HepG2 (cell line): ENCODE measurements at regions not wholly inside any gene's neighbourhood (a gene's known extent, or its start where the extent isn't known, plus 50 kb on each side); places are given as distances from the start of the nearest gene placed in this dataset.

Experiments
- ATAC-seq: fragments of 200-7000 bp; cut with Tn5 transposase; 3 replicates; pipeline ENCODE4 v1.9.1; 2020; ENCODE audit warnings: mild to moderate bottlenecking, moderate library complexity
- BruUV-seq: library from RNA; stranded (reverse); fragments of 400-500 nt; replicated peaks from 2 replicates; lab custom pipeline; 2021; lab: Mats Ljungman, UMichigan
- CTCF ChIA-PET: fragments of 300-600 bp; formaldehyde crosslinking; extraction: SDS; loops from one replicate; lab custom pipeline; 2021; ENCODE audit warnings: low total read pairs, inconsistent platforms, low intra/inter-chr PET ratio; lab: Yijun Ruan, JAX
- POLR2A ChIA-PET: fragments of 350-600 bp; sonication (Branson Sonifier 250); formaldehyde crosslinking; loops from one replicate; lab custom pipeline; 2020; ENCODE audit warnings: antibody characterized with exemption, inconsistent platforms; lab: Yijun Ruan, JAX
- DNase-seq: peaks from one replicate; pipeline ENCODE4 v3.0.0-alpha.2; 2015; ENCODE audit warnings: low spot score
- FAIRE-seq: peaks from 3 replicates; lab custom pipeline; 2011; peaks lifted over from hg19 to GRCh38; lab: Jason Lieb, UNC
- H2AFZ ChIP-seq: one replicate; pipeline ENCODE4 v1.6.1; 2011; ENCODE audit warnings: low read length, inconsistent platforms
- H3K27ac ChIP-seq: fragments of 300-600 bp; 3 replicates; pipeline ENCODE4 v1.8.0; 2011; ENCODE audit warnings: mixed run types, mild to moderate bottlenecking, mixed read lengths, low read length, inconsistent platforms; ENCODE audit not compliant: insufficient read depth; ENCODE audit errors: extremely low read length
- H3K27me3 ChIP-seq, 2 experiments: fragments of 200-600 bp in 1 of 2; 2 replicates in 1 of 2; 3 replicates in 1 of 2; pipeline versions ENCODE4 v1.6.0 to v1.8.0; 2011; ENCODE audit warnings: low read length in 2 of 2, mild to moderate bottlenecking in 2 of 2, moderate library complexity in 2 of 2, inconsistent platforms in 1 of 2; ENCODE audit not compliant: insufficient read depth in 2 of 2, control insufficient read depth in 1 of 2
- H3K36me3 ChIP-seq, 2 experiments: fragments of 200-600 bp in 1 of 2; replicated peaks in 1 of 2; 2 replicates in 1 of 2; 3 replicates in 1 of 2; pipeline versions ENCODE4 v1.5.1 to v1.8.0; 2011; ENCODE audit warnings: low read length in 2 of 2, inconsistent platforms in 1 of 2; ENCODE audit not compliant: insufficient read depth in 2 of 2, control insufficient read depth in 1 of 2
- H3K4me1 ChIP-seq: 2 replicates; pipeline ENCODE4 v1.5.1; 2012; ENCODE audit warnings: low read length, inconsistent platforms; ENCODE audit not compliant: insufficient read depth
- H3K4me2 ChIP-seq: 2 replicates; pipeline ENCODE4 v1.6.0; 2011; ENCODE audit warnings: low read depth, low read length, inconsistent platforms
- H3K4me3 ChIP-seq, 3 experiments: fragments of 200-600 bp in 1 of 3; sonication (generic), shearing (Covaris generic) in 1 of 3; replicated peaks in 1 of 3; 2 replicates each; pipeline ENCODE4 v1.5.1; 2011 to 2016; ENCODE audit warnings: low read length in 3 of 3, inconsistent platforms in 2 of 3, low read depth in 2 of 3, mild to moderate bottlenecking in 2 of 3, control low read depth in 1 of 3, mixed read lengths in 1 of 3; ENCODE audit not compliant: insufficient read depth in 1 of 3
- H3K79me2 ChIP-seq: one replicate; pipeline ENCODE4 v1.6.1; 2011; ENCODE audit warnings: low read length, inconsistent platforms; ENCODE audit not compliant: insufficient read depth
- H3K9ac ChIP-seq: 2 replicates; pipeline ENCODE4 v1.6.0; 2011; ENCODE audit warnings: mild to moderate bottlenecking, low read depth, low read length, inconsistent platforms; ENCODE audit not compliant: insufficient read depth
- H3K9me3 ChIP-seq: 2 replicates; pipeline ENCODE4 v1.5.1; 2012; ENCODE audit warnings: mild to moderate bottlenecking, low read length
- H4K20me1 ChIP-seq: 2 replicates; pipeline ENCODE4 v1.6.0; 2011; ENCODE audit warnings: inconsistent platforms, mild to moderate bottlenecking, low read length, moderate library complexity; ENCODE audit not compliant: insufficient read depth
- AGO1 ChIP-seq: fragments of 200-400 bp; formaldehyde crosslinking; IDR thresholded peaks from 2 replicates; pipeline ENCODE4 v1.6.1; 2017; ENCODE audit warnings: mild to moderate bottlenecking, low read depth, low read length, moderate library complexity; ENCODE audit not compliant: poor library complexity, severe bottlenecking
- CBX2 ChIP-seq, 2 experiments: fragments of 200-600 bp in 1 of 2; sonication (generic); formaldehyde crosslinking in 1 of 2; IDR thresholded peaks; 2 replicates each; pipeline versions ENCODE4 v1.7.0 to v1.8.1; 2018 to 2022; ENCODE audit warnings: low read depth in 2 of 2, low read length in 1 of 2, mild to moderate bottlenecking in 1 of 2, missing genetic modification reagents in 1 of 2
- RBM39 ChIP-seq: fragments of 200-400 bp; formaldehyde crosslinking; IDR thresholded peaks from one replicate; pipeline ENCODE4 v1.6.1; 2018; ENCODE audit warnings: antibody characterized with exemption, mild to moderate bottlenecking, low read depth, low read length; ENCODE audit not compliant: poor library complexity, severe bottlenecking
- SIX1 ChIP-seq: sonication (generic); formaldehyde crosslinking; IDR thresholded peaks from 2 replicates; pipeline ENCODE4 v1.4.0; 2020; ENCODE audit warnings: missing genetic modification reagents, borderline replicate concordance
- ZNF329 ChIP-seq: sonication (generic); formaldehyde crosslinking; IDR thresholded peaks from 2 replicates; pipeline ENCODE4 v1.9.0; 2021; ENCODE audit warnings: low read depth, mild to moderate bottlenecking, missing genetic modification reagents
- WGBS: methylation state at CpG from one replicate; pipeline ENCODE4 v1.1.6; 2017; ENCODE audit warnings: low lambda C conversion rate; 5-methylcytosine and 5-hydroxymethylcytosine counted together
- in situ Hi-C: cut with HindIII; loops from 2 replicates; pipeline ENCODE4 v1.10.0; 2017; ENCODE audit warnings: low pct_unique_long_range_greater_than_20kb; ENCODE audit not compliant: extremely low pct_ligation_motif_present
- intact Hi-C: fragments of 100-400 bp; cut with micrococcal nuclease; formaldehyde crosslinking; loops from one replicate; pipeline ENCODE4 v1.10.0; 2022; ENCODE audit not compliant: unreplicated experiment
- TF ChIP-seq, protein P1 (sequence below): sonication (generic); formaldehyde crosslinking; IDR thresholded peaks from 2 replicates; pipeline ENCODE4 v1.8.0; 2022; ENCODE audit warnings: mild to moderate bottlenecking, missing genetic modification reagents, moderate library complexity
- TF ChIP-seq, protein P2 (sequence below): sonication (generic); formaldehyde crosslinking; IDR thresholded peaks from 2 replicates; pipeline ENCODE4 v1.4.0; 2020; ENCODE audit warnings: missing genetic modification reagents

DNA sequence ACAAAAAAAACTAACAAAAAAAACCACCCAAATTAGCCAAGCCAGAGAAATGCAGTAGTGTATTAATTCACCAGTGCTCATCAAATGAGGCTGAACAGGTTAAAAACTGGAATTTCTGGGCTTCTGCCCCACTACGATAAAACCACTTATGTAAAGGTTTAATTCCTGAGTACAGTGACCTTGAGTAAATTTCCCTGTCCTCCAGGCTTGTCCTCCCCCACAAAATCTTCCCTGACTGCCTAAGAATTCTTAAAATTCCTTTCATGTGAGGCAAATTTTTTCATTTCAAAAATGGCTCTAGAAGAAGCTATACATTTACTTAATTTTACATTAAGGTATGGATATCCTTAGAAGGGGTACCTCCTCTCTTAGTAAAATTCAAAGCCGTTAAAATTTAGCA is 80.1 kb upstream of the ID4 start:
- in situ Hi-C loops (no loop called here), intact Hi-C loops (no loop called here)
- DNase-seq (peak; percentile 58), FAIRE-seq (no peak), ATAC-seq (no peak; the same call in 2 of the 3 replicates)
- Histone ChIP-seq H3K27me3 (no peaks in the 10 kb centered on the region), H3K36me3 (no peaks in the 10 kb centered on the region), H3K9me3 (no peaks in the 10 kb centered on the region), H3K4me2 (no peak overlapping the region), H3K27ac (no peak overlapping the region), H3K9ac (no peak overlapping the region), H3K4me3 (no peak overlapping the region), H3K4me1 (peaks cover 17% of the 10 kb centered on the region), H4K20me1 (no peaks in the 10 kb centered on the region), H2AFZ (no peak overlapping the region), H3K79me2 (no peaks in the 10 kb centered on the region)
- TF ChIP-seq SIX1 = no peak
- TF ChIP-seq, protein P1, sequence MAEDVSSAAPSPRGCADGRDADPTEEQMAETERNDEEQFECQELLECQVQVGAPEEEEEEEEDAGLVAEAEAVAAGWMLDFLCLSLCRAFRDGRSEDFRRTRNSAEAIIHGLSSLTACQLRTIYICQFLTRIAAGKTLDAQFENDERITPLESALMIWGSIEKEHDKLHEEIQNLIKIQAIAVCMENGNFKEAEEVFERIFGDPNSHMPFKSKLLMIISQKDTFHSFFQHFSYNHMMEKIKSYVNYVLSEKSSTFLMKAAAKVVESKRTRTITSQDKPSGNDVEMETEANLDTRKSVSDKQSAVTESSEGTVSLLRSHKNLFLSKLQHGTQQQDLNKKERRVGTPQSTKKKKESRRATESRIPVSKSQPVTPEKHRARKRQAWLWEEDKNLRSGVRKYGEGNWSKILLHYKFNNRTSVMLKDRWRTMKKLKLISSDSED = no peak
- TF ChIP-seq AGO1 = no peak
- TF ChIP-seq, protein P2, sequence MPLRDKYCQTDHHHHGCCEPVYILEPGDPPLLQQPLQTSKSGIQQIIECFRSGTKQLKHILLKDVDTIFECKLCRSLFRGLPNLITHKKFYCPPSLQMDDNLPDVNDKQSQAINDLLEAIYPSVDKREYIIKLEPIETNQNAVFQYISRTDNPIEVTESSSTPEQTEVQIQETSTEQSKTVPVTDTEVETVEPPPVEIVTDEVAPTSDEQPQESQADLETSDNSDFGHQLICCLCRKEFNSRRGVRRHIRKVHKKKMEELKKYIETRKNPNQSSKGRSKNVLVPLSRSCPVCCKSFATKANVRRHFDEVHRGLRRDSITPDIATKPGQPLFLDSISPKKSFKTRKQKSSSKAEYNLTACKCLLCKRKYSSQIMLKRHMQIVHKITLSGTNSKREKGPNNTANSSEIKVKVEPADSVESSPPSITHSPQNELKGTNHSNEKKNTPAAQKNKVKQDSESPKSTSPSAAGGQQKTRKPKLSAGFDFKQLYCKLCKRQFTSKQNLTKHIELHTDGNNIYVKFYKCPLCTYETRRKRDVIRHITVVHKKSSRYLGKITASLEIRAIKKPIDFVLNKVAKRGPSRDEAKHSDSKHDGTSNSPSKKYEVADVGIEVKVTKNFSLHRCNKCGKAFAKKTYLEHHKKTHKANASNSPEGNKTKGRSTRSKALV (CRISPR knock-in tag) = no peak
- TF ChIP-seq ZNF329 = no peak
- no peak for TF ChIP-seq RBM39
- TF ChIP-seq CBX2 (IDR thresholded peaks at IDR 0.05; ENCODE audit: low read depth, low read length) = no peak
- TF ChIP-seq CBX2 (CRISPR knock-in tag; IDR thresholded peaks at IDR 0.05; ENCODE audit: low read depth) = no peak
- ChIA-PET CTCF (no interaction called here), POLR2A (no interaction called here)
- no TSS peak for BruUV-seq
- 31% methylated on average over 2 of the region's 2 CpGs for whole genome bisulfite sequencing
